ENCODE measurements at regions not wholly inside any gene's neighbourhood (a gene's known extent, or its start where the extent isn't known, plus 50 kb on each side); places are given as distances from the start of the nearest gene placed in this dataset.
"Not testable (repeated sequence)": the region's sequence is repeated elsewhere in the genome, so short reads cannot be mapped to it uniquely, and the experiment has no call there.

GRCh38 chr6:90458353-90459224 lies 128.3 kb downstream of the MAP3K7 start:
- no peak overlapping the region for H3K4me3 ChIP-seq
- H3K4me1 ChIP-seq: no peaks in the 10 kb centered on the region
- H3K36me3 ChIP-seq: no peaks in the 10 kb centered on the region
- H3K9me3 ChIP-seq: no peaks in the 10 kb centered on the region
- intact Hi-C loops (cut with DNase I): no loop called here
- ATAC-seq: no peak
- no peaks in the 10 kb centered on the region for H3K27me3 ChIP-seq
- H3K27ac ChIP-seq: no peak overlapping the region
- DNase-seq: no peak
- no peak for TF ChIP-seq CTCF (IDR thresholded peaks at IDR 0.05)

GRCh38 chr6:90457867-90458259 lies 129.0 kb downstream of the MAP3K7 start:
- DNase-seq (no peak), ATAC-seq (no peak)
- Histone ChIP-seq H3K27ac (no peak overlapping the region), H3K36me3 (no peaks in the 10 kb centered on the region), H3K9me3 (no peaks in the 10 kb centered on the region), H3K27me3 (no peaks in the 10 kb centered on the region), H3K4me3 (no peak overlapping the region), H3K4me1 (no peaks in the 10 kb centered on the region)
- no peak for TF ChIP-seq CTCF (IDR thresholded peaks at IDR 0.05)
- intact Hi-C loops (cut with DNase I): no loop called here

GRCh38 chr6:90456997-90457866 lies 129.6 kb downstream of the MAP3K7 start:
- H3K27ac ChIP-seq: not testable (repeated sequence)

GRCh38 chr6:90456001-90456400 lies 130.9 kb downstream of the MAP3K7 start:
- ATAC-seq: no peak
- TF ChIP-seq CTCF (IDR thresholded peaks at IDR 0.05): no peak

More at GRCh38 chr6:90456997-90457866, 129.6 kb downstream of the MAP3K7 start:
- ATAC-seq; H3K4me3 ChIP-seq; intact Hi-C loops (cut with DNase I); H3K27me3 ChIP-seq; H3K4me1 ChIP-seq; H3K9me3 ChIP-seq; H3K36me3 ChIP-seq; DNase-seq: not testable (repeated sequence)

GRCh38 chr6:90454836-90455427 lies 131.9 kb downstream of the MAP3K7 start:
- no peak for DNase-seq
- Histone ChIP-seq H3K4me3 (no peak overlapping the region), H3K9me3 (no peaks in the 10 kb centered on the region), H3K4me1 (no peaks in the 10 kb centered on the region), H3K27me3 (no peaks in the 10 kb centered on the region), H3K36me3 (no peaks in the 10 kb centered on the region), H3K27ac (no peak overlapping the region)
- TF ChIP-seq CTCF (IDR thresholded peaks at IDR 0.05): no peak
- intact Hi-C loops (cut with DNase I): no loop called here
- no peak for ATAC-seq

More at GRCh38 chr6:90456001-90456400, 130.9 kb downstream of the MAP3K7 start:
- DNase-seq: no peak
- intact Hi-C loops (cut with DNase I): no loop called here
- Histone ChIP-seq H3K4me3 (no peak overlapping the region), H3K27me3 (no peaks in the 10 kb centered on the region), H3K36me3 (no peaks in the 10 kb centered on the region), H3K27ac (no peak overlapping the region), H3K4me1 (no peaks in the 10 kb centered on the region), H3K9me3 (no peaks in the 10 kb centered on the region)
